ENCODE measurements at regions not wholly inside any gene's neighbourhood (a gene's known extent, or its start where the extent isn't known, plus 50 kb on each side); places are given as distances from the start of the nearest gene placed in this dataset.

- TF ChIP-seq, protein P1, sequence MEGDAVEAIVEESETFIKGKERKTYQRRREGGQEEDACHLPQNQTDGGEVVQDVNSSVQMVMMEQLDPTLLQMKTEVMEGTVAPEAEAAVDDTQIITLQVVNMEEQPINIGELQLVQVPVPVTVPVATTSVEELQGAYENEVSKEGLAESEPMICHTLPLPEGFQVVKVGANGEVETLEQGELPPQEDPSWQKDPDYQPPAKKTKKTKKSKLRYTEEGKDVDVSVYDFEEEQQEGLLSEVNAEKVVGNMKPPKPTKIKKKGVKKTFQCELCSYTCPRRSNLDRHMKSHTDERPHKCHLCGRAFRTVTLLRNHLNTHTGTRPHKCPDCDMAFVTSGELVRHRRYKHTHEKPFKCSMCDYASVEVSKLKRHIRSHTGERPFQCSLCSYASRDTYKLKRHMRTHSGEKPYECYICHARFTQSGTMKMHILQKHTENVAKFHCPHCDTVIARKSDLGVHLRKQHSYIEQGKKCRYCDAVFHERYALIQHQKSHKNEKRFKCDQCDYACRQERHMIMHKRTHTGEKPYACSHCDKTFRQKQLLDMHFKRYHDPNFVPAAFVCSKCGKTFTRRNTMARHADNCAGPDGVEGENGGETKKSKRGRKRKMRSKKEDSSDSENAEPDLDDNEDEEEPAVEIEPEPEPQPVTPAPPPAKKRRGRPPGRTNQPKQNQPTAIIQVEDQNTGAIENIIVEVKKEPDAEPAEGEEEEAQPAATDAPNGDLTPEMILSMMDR (IDR thresholded peaks at IDR 0.05): no peak
- TF ChIP-seq POLR2AphosphoS5 (IDR thresholded peaks at IDR 0.05): no peak
- no peak for TF ChIP-seq POLR2A (IDR thresholded peaks at IDR 0.05)
These were observed 260.3 kb upstream of the TCERG1L start for GRCh38 chr10:131571865-131572264.
